COLO668 (cell line): ENCODE measurements at regions not wholly inside any gene's neighbourhood (a gene's known extent, or its start where the extent isn't known, plus 50 kb on each side); places are given as distances from the start of the nearest gene placed in this dataset.

Experiments
- DNase-seq: peaks from one replicate; lab custom pipeline; 2025; ENCODE audit not compliant: unreplicated experiment; lab: John Stamatoyannopoulos, UW

- no peak for DNase-seq
Observed at GRCh38 chr11:92775003-92775676, 194.3 kb upstream of the MTNR1B start.

GRCh38 chr11:92776676-92777075, 192.8 kb upstream of the MTNR1B start:
- DNase-seq: no peak

DNA sequence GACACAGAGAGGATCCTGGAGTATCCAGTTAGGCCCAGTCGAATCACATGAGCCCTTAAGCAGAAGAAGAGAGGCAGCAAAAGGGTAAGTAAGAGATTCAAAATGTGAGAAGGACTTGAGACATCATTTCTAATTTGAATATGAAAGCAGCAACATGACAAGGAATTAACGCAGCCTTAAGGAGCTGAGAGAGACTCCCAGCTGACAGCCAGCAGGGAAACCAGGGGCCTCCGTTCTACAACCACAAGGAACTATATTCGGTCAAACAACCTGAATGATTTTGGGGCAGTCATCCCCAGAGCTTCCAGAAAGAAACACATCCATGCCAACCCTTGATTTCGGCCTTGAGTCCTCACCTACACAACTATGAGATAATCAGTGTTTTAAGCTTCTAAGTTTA, 189.7 kb upstream of the MTNR1B start:
- no peak for DNase-seq

- no peak for DNase-seq
Observed at GRCh38 chr11:92781151-92781550, 188.3 kb upstream of the MTNR1B start.

DNA sequence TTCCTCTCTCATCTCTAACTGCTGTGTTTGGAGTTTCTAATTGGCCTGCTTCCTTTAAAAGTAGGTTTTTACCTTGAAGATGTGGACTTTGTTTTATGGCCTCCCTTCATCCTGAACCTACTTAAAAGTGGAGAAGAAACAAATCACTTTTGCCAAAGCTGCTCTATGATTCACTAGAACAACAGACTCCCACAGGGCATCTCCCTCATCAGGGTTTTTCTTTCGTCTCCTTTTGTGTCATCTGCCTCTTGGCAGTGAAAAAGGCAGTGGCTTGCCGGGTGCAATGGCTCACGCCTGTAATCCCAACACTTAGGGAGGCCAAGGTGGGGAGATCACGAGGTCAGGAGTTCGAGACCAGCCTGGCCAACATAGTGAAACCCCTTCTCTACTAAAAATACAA, 186.6 kb upstream of the MTNR1B start:
- DNase-seq: no peak

GRCh38 chr11:92784331-92784730, 185.1 kb upstream of the MTNR1B start:
- DNase-seq: no peak

- DNase-seq: no peak
Observed at GRCh38 chr11:92787638-92788037, 181.8 kb upstream of the MTNR1B start.

DNA sequence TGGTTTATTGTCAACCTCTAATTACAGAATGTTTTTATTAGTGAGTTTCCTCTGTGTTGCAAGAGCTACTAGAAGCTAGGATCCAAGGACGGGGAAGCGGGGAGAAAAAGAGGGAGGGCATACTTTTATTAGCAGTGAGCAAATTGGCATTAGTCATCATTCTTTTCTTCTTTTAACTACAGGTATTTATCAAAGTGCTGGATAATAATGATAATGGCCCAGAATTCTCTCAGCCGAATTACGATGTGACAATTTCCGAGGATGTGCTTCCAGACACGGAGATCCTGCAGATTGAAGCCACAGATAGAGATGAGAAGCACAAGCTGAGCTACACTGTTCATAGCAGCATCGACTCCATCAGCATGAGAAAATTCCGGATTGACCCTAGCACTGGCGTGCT, 179.7 kb upstream of the MTNR1B start:
- no peak for DNase-seq

DNA sequence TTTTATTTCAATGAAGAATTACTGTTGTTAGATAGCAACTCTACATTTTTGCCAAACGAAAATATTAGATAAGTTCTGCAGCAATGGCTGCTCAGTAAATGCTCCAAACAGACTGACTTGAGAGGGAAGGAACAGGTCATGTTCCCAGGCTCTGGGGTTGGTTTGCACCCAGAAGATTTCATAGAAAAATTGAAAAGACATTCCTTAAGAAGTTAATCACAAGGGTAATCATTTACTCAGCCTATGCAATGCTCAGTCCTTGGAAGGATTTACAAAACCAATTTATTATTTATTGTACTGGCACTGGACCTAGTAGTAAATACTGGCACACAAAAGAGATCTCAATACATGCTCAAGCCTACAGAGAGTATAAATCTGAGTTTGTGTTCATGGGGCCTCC, 179.1 kb upstream of the MTNR1B start:
- no peak for DNase-seq

DNA sequence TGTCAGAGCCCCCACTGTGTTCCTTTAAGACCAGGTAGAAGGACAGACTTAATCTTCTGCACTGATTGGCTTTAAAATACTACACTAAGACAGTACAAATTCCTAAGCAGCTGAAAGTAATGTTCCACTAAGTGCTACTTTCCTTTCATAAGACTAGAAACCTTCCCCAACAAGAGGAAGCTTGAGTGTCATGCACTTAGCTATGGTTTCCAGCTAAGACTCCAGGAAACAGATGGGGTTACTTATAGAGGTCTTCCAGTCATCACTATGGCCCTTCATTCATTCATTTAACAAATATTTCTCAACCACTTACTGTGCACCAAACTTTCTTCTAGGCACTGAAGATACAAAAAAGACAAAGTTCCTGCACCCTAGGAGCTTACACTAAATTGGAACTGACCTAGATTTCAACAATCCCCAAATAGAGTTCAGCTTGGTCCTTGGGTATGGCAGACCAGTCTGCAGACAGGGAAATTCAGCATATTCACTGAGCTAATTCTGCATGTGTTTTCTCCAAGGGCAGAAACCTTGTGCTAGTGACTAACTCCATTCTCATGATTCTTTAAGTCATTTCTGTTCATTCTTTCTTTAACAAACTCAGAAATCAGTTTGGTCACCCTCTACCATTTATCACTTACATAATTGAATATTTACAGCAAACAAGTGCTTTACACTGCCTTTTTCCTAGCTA, 178.4 kb upstream of the MTNR1B start:
- DNase-seq: no peak

GRCh38 chr11:92791886-92792285, 177.6 kb upstream of the MTNR1B start:
- no peak for DNase-seq

DNA sequence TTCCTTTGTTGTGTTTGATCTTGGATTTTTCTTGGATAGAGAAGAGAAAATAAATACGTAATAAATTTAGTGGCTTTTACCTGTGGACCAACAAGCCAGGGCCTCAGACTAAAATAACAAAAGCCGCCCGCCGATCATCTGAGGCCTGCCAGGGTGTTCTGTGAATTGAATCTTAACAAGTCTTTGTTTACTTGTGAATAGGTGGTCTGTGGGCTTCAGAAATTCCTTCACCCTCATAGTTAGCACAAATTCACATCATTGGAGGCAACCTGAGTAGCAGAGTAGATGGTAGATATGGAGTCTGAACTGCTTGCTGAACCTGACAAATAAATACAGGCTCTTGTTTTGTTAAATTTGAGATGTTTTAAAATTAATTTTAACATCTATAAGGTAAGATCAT, 176.3 kb upstream of the MTNR1B start:
- DNase-seq: no peak

DNA sequence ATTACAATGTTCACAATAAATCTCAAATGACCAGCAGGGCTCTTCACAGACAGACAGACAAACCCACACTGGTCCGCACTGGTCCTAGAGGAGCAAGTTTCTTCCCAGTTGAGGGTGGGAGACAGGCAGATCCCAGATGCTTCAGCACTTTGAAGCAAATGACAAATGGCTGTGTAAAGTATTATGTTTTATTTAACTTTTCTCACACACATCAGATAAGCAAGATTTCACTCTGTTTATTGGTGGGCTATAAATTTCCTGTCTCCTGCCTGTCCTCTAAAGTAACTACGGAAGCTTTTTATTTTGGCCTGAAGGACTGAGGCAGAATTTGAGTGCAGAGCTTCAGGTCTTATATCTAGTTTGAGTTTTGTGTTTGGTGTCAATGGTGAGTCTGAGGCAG, 174.7 kb upstream of the MTNR1B start:
- no peak for DNase-seq

DNA sequence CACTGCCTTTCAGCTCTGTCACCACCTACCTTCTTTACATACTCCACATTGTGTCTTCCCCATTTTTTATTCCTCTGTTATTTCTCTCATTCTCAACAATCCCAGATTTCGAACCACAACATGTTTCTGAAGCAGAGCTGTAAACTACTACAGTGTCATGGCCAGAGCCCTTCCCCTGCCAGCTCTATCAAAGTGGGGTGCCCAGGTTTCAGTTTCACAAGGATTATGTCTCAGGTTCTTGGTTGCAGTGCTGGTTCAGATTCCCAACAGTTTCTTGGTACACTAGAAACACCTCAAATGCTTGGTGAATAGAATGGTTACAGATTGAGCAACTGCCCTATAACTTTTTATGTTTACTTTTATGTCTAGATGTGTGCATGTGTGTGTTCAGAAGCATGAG, 172.7 kb upstream of the MTNR1B start:
- no peak for DNase-seq

GRCh38 chr11:92797874-92798273, 171.6 kb upstream of the MTNR1B start:
- no peak for DNase-seq

DNA sequence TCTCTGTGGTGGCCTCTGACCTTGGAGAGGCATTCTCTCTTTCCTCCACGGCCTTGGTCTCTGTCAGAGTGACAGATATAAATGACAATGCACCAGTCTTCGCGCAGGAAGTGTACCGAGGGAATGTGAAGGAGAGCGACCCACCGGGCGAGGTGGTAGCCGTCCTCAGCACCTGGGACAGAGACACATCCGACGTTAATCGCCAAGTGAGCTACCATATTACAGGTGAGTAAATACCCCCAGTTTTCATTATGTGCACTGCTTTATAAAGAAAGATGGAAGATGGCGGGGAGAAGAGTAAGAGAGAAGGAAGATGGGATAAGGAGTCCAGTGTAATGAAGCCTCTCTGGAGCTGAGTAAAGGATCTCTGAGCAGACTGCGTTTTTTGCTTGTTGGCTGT, 167.8 kb upstream of the MTNR1B start:
- DNase-seq: no peak

DNA sequence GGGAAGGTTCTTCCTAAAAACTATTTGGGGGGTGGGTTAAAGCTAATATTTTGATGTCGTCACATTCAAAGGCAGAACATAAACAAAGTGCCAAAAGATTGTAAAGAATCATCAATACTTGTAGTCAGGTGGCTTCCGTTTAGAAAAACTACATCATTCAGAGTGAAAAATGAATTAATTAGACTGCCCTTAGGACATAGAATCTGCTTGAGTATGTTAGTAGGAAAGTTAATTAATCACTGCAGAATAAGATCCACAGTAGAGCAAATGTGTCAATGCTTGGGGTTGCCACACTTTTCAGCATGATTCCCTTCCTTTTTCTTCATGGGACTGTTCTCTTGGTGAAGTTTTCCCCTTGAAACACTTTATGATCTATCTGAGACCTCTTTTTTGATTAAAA, 166.8 kb upstream of the MTNR1B start:
- no peak for DNase-seq

DNA sequence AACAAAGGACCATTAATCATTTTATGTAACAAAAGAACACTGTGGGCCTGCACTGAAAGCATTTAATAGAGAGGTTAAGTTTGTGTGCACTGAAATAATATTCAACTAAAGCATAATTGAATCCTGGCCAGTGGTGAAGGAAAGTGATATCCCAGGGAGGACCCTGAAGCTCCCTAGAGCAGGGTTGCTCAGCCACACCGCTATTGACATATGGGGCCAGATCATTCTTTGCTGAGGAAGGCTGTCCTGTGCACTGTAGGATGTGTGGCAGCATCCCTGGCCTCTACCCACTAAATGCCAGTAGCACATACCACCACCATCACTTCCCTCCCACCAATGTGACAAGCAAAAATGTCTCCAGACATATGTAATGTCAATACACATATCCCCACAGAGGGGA, 166.1 kb upstream of the MTNR1B start:
- DNase-seq: no peak

GRCh38 chr11:92804388-92804966, 165.0 kb upstream of the MTNR1B start:
- no peak for DNase-seq

GRCh38 chr11:92808022-92808421, 161.4 kb upstream of the MTNR1B start:
- DNase-seq: no peak

- no peak for DNase-seq
Observed at GRCh38 chr11:92810423-92811064, 158.9 kb upstream of the MTNR1B start.

DNA sequence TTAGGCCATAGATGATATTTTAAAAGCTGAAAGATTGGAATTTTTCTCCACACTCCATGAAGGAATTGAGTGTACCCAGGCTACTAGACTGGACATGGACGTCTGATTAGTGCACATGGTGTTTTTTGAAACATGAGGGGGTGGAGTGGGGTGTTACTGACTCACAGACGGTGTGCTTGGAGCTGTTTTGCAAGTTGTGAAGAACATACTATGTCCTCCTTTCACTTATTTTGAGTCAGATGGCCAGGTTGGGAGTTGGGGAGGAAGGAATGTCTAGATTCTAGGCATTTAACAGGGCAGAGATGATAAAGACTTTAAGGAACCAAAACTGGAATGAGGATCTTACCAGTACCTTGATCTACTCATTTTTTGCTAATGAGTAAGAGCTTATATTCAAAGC, 158.1 kb upstream of the MTNR1B start:
- no peak for DNase-seq
